HG02885 (cell line): ENCODE measurements at regions not wholly inside any gene's neighbourhood (a gene's known extent, or its start where the extent isn't known, plus 50 kb on each side); places are given as distances from the start of the nearest gene placed in this dataset.

Experiments used
- ATAC-seq: cut with Tn5 transposase; IDR thresholded peaks from one replicate; pipeline ENCODE4 v1.9.1; 2021; ENCODE audit warnings: mild to moderate bottlenecking; ENCODE audit not compliant: unreplicated experiment, poor library complexity

DNA sequence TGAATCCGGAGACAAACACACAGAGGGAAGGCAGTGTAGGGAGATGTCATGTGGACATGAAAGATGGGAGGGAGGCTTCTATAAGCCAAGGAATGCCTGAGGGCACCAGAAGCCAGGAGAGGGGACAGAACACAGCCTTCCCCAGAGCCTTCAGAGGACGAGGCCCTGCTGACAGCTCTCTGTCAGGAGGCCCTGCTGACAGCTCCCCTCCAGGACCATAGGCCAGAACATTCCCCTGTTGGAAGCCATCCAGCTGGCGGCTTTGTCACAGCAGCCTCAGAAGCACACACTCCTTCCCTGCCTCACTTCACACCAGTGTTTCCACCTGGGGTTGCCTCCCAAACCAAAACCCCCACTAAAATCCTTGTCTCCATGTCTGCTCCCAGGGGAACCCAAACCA is 171.3 kb upstream of the ID2 start:
- no peak for ATAC-seq

DNA sequence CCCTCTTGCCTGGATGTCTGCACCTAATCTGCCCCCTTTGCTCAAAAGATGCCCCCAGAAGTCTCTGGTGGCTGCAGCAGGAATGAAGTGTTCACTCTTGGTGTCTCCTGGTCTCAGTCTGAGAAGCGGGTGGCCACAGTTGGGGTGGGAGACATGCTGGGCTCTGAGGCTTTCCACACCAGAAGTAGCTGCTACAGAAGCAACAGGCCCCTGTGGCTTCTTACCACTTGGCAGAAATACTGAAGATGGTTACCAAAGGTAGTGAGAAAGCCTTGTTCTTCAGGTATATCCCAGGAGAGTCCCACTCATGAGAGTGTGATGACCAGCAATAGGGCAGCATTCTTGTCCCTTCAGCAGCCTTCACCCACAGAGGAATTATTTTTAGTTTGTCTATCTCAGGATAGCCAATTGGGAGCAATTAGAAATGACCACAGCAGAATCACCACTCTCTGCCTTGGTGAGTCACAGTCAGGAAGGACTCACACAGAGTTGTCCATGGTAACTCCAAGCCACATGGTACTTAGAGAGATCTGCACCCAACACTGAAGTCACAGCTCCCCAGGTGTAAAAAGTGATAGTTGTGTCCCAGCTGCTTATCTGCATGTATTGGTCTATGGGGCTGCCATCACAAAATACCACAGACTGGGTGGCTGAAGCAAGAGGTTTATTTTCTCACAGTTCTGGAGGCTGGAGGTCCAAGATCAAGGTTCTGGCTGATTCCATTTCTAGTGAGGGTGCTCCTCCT is 169.8 kb upstream of the ID2 start:
- ATAC-seq: no peak

DNA sequence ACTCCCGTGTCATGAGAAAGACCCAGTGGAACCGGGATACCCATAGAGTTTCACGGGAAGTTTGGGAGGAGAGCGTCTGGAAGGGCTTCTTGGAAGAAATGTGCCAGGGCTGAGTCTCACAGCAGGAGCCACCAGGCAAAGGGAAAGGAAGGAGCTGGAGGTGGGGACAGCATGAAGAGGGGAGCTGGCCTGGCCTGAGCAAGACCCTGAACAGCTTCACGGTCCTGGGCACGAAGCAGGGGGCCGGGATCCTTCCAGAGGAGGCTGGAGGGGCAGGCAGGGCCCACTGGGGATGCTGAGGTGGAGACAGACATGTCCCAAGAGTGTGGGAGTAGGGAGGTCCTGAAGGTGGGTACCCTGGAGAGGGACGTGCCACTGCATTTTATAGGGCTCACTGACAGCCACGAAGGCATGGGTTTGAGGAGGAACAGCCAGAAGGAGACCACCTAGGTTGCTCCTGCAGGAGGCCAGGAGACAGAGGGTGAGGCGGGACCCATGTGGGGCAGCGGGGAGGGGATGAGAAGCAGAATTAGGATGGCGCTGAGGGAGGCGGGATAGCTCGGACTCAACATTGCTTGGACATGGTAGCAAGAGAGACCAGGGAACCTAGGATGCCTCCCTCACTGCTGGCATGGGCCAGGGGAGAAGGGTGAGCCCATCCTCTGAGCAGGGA is 168.1 kb upstream of the ID2 start:
- ATAC-seq: no peak

DNA sequence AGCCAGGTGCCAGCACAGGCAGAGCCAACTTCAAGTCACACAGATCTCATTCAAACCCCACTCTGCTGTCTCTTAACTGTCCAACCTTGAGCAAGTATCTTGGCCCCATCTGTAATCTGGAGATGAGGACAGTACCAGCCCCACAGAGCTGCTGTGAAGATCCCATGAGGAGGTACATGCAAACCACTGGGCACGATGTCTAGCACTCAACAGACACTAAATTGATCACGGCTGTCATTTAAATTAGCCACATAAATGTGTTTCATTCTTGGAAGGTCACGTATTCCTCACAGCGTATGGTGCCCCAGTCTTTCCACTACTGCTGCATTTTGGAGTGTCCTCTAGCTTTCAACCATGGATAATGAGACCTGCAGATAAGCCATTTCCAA is 167.6 kb upstream of the ID2 start:
- ATAC-seq: no peak

DNA sequence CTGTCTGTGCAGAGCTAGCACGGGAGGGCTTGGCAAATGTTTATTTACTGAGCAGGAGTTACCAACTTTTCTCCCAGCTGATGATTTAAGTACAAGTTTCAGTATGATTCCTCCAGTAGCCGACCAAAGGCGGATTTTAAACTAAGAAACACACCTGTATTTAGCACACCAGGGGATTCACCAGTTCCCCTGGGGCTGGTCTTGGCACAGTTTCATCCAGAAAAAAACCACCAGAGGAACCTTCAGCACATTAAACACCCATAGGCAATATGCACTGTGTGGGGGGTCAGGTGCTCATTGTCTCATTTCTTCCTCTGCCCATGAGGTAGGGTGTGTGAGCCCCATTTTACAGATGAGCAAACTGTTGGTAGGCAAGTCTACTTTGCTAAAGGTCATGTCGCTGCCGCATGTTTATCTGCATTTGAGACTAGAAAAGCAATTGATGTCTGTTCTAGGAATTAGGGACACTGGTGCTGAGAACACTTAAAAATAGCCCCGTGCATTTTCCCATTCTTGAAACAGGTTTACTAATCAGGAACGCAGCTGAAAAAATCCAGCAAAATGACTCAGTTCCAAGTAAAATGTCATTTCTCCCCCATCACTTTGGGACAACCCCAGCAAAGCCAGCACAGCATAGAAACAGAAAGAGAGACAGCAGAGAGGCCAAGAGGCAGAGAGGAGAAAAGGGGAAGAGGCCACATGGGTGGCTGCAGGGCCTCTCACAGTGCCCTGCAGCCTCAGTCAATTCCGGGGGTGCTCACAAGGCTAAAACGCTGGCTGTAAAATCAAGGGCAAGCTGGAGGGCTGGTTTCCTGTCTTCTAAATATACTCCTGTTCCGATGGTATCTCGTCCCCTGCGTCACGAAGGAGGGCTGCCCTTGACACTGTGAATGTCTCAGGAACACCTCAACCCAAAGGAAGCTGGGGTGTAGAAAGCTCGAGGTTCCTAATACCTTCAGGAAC is 166.8 kb upstream of the ID2 start:
- ATAC-seq: peak; percentile 74

DNA sequence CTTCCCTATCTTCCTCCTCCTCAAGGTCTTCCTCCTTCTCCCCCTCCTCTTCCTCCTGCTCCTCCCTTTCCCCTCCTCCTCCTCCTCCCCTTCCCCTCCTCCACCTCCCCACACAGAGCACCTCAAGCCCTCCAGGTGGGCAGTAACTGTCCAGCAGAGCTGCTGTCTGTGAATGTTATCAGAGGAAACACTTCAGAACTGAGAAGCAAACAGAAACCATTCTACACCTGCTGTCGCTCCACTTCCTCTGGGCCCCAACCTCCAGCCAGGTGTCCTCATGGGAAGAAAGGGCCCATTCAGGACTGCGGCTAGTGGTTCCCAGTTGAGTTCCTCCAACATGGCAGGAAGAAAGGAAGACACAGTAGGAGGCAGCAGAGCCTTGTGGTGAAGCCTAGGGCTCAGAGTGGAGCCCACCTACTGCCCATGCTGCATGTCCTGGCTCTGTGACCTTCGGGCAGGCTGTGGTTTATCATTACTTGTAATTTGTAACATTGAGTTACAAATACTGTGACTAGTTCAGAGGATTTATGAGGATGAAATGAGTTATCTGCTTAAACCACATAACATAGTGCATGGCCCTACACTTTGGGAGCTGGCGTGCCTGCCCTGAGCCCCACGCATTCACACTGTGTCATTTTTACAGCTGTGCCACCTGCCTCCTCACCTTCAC is 165.9 kb upstream of the ID2 start:
- ATAC-seq: no peak

DNA sequence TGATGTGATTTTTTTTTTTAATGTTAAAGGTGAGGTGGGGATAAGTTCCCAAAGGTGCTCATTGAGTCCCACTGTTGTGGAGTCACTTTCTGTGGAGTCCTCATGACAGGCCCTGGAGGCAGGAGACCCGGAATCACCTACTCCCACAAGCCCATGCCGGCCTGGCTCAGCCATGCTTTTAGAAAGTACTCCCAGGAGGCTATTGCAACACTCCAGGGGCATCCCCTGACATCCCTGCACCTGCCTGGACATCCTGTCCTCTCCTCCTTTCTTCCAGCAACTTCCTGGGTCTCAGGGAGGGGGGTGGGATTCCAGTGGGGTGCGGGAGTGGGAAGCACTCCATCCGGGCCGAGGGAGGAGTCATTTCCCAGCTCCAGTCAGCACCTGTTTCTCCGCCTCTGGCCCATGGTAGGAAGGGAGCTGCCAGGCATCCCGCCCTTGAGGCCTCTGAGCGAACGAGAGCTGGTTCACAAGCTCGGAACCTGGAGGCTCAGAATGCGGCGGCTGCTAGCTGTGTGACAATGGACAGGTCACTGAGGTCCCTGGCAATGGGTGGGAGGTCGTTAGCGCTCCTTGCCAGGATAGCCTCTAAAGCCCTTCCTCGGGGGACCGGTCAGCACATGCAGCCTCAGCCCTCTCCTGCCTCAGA is 163.9 kb upstream of the ID2 start:
- ATAC-seq: no peak

DNA sequence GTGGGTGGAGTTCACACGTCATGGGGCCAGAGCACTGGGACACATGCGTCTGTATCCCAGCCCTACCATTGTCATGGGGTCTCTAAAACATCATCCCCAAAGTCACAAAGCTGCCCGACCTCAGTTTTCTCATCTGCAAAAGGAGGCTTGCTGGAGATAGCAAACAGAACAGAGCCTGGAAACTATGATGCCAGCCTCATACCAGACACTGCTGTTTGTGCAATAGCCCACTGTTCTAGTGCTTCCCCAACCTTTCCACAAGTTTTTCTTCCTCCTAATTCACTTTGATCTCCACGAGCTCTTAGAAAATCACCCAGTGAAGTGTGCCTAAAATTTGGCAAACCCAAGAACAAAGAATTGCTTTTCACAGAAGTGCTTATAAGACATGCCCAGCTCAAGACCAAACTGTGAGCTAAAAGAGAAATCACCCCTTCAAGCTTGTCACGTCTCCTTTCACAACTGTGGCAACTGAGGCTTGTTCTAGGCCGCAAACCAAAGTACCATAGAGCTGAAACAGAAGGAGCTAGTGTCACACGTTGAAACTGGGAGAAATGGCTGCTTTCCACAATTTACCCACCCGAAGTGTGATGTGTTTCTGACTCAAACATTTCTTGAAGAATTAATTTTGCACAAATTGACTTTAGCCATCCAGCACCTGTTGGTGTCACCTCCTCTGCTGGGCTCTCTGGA is 162.7 kb upstream of the ID2 start:
- no peak for ATAC-seq

DNA sequence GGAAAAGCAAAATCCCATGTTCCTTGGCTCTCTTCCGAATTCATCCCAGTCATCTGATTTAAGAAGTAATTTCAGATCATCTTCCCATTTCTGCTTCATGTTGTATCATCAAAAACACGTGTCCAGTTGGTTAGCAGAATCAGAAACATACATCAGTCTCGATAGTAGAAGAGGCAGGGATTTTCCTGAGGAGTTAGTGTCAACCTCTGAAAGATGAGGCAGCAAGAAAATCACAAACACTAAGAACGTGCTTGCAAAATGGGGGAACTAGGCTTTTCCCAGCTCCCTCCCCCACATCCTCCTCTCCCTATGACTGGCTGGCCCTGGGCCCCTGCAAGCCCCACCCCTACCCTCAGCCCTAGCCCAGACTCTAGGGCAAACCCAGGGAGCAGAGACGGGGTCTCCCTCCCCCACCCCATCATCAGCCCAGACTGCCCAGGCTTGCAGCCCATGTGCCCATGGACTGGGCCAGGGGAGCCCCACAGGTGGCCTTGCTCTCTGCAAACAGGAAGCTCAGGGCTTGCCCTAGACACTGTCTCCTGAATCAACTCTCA is 161.0 kb upstream of the ID2 start:
- ATAC-seq: no peak

DNA sequence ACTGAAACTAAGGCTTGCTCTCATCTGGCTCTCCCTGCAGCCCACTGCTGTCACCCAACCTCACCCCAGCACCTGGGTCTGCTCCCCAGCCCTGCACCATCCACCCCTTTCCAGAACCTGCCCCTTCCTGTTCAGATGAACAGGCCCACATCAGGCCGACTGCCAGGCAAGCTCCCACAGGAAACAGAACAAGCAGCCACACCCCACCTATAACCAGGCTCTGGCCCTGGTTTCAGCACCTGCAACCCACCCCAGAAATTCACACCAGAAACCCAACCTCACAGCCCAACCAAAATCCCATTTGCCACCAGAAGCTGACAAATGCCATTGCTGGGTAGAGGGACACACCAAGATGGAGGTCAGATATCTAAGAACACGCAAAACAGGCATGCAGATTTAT is 159.2 kb upstream of the ID2 start:
- ATAC-seq: no peak

DNA sequence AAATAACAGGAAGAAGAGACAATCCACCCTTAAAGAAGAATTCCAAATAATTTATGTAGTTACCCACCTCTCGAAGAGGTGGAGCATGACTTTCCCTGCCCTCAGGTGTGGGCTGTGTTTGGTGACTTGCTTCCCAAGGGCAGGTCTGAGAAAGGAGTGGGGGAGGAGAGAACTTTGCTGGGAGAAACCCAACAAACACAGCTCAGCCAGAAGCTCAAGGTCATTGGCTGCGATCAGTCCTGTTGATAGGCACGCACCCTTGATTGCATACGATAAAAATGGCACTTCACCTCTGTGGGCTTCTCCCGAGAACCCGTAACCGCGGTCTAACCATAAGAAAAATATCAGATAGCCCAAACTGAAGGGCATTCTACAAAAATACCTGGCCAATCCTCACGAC is 157.5 kb upstream of the ID2 start:
- ATAC-seq: no peak

DNA sequence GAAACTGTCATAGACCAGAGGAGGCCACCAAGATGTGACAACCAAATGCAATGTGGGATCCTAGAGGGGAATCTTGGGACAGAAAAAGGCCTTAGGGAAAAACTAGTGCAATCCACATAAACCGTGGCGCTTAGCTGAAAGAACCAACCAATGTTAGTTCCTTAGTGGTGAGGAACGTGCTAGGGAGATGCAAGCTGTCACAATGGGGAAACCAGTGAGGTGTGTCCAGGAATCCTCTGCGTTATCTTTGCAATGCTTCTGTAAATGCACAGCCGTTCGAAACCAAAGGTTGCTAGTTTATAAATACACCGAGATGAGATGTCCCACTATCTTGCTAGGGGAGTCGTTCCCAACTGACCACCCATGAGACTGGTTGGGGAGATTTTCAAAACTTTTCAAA is 157.0 kb upstream of the ID2 start:
- no peak for ATAC-seq

DNA sequence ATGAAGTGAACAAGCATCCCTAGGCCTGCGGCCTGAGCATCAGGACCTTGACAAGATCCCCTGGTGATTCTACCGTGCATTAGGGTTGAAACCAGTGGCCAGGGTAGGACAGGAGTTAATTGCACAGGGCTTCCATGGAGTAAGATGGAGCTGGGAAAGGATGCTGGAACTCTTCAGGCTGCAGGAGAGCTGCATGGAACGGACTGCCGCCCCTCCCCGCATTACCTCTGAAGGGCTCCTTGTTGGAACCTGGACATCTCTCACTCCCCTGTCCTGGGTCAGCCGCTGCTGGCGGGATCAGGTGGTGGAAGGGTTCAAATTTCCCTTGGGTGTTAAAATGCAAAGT is 156.6 kb upstream of the ID2 start:
- ATAC-seq: no peak

DNA sequence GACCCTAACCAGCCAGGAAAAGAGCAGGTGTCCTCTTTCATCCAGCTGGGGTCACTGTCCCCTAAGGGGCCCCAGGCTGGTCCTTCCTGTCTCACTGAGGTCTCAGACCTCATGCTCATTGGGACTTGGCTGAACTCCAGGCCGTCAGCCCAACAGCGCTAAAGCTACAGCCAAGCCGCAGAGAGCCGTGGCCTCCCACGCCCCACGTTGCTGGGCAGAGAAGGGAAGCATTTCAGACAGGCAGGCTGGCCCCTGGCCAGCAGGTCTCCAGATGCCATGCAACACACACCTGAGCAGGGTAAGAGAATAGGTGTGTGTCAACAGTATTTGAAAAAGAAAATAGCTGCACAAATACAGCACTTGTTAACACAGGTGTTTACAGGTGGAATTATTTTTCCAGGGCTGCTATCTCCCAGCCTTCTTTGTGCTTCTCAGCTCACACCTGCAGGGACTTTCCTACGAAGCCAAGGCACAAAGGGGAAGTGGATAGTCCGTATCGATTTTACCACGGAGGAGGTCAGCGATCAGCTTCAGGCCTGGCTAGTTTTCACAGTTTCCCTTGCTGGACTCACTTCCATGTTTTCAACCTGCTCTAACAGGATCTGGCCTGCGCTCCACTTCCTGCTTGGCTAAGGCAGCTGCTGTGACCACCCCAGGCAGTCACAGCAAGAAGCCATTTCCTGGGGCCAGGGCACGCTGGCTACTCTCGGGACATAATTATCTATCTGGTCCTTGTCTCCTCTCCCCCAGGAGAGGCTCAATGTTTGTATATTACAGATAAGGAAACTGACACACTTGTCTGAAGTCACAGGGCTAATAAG is 156.1 kb upstream of the ID2 start:
- peak; percentile 81 for ATAC-seq

DNA sequence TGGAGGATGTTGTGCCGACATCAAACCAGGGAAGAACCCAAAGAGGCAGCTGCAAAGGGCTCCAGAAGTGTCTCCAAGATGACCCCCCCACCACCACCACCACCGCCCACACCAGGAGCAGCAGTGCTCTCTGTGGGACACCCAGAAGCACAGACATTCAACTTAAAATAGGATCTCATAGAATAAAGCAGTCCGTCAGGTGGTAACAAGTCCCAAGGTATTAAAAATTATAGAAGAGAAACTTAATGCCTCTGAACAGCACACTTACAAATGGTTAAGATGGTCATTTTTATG is 155.5 kb upstream of the ID2 start:
- no peak for ATAC-seq

DNA sequence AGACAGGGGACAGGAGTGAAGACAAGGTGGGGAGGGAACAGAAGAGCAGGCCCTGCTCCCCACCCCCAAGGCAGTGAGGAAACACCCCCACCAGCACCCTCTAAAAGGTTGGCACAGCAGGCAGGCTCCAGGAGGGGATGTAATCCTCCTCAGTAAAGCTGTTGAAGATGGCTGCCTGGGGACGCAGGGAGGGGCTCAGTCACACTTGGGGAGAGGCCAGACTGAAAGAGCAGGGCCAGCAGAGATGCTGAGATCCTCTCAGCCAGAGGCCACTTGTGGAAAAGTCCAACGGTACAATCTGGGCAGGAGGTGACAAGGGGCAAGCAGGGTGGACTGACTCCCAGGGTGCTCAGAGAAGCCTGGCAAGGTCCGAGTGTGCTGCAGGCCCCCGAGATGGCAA is 154.8 kb upstream of the ID2 start:
- ATAC-seq: no peak

DNA sequence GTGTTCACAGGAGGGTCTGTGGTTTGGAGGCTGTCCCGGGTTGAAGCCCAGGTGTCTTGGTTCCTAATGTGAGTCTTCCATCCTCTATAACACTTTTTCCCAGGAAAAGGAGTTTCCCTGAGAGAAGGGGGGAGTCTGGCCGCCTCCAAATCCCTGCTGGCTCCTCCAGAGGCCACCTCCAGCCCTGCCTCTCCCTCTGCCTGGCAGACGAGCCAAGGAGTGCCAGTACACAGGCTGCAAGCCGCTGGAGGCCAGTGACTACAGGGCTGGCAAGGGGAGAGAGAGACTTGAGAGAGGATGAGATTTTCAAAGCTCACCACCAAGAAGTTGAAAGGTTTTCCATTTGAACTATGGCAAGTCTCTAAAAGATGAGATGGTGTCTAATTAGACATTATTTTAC is 154.2 kb upstream of the ID2 start:
- no peak for ATAC-seq

DNA sequence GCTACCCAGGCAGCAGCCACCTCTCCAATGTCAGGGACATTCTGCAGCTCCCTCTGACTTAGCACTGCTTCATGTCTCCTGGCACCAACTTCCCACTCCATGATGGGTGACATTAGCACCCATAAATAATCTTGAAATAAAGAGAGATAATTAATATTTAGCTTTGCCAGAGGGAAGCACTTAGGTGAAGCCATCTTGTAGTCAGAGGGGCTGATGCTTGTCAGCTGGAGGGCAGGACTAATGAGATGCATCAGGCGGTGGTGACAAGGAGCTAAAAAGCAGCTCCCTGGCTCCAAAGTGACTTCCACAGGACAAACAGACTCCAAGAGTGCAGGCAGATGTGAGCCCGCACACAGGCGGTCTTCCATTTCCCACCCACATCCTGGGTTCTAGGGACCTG is 153.0 kb upstream of the ID2 start:
- no peak for ATAC-seq
